ENCODE measurements at regions not wholly inside any gene's neighbourhood (a gene's known extent, or its start where the extent isn't known, plus 50 kb on each side); places are given as distances from the start of the nearest gene placed in this dataset.
A peak's percentile ranks its signal among the peaks of the same experiment; 100 is the strongest.
"Not testable (repeated sequence)": the region's sequence is repeated elsewhere in the genome, so short reads cannot be mapped to it uniquely, and the experiment has no call there.

DNA sequence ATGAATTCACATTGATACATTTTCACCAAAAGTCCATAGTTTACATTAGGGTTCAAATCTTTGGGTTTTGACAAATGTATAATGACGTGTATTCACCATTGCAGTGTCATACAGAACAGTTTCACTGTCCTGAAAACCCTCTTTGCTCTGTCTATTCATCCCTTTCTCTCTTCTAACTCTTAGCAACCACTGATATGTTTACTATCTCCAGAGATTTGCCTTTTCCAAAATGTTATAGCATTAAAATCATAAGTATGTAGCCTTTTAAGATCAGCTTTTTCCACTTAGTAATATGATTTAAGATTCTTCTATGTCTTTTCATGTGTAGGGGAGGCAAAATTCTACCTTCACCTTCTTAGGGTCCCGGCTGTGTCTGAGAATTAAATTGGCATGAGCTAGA, 203.8 kb downstream of the TPRG1 start:
- Histone ChIP-seq H3K27me3 (ENCODE audit: control insufficient read depth, insufficient read depth, low read length) (no peaks in the 10 kb centered on the region), H3K4me3 (ENCODE audit: low read length) (no peak overlapping the region), H3K36me3 (ENCODE audit: control insufficient read depth, insufficient read depth, low read length) (no peaks in the 10 kb centered on the region), H3K9me3 (ENCODE audit: control insufficient read depth, low read depth, low read length) (no peaks in the 10 kb centered on the region), H3K4me1 (ENCODE audit: control insufficient read depth, insufficient read depth, low read length) (no peaks in the 10 kb centered on the region), H3K27ac (ENCODE audit: low read length) (no peak overlapping the region)
- no peak for DNase-seq
- 100% methylated on average over 1 of the region's 2 CpGs for WGBS (ENCODE audit: insufficient coverage, low lambda C conversion rate)

GRCh38 chr3:189383630-189384029, 211.9 kb downstream of the TPRG1 start:
- Histone ChIP-seq H3K27me3 (ENCODE audit: control insufficient read depth, insufficient read depth, low read length) (no peaks in the 10 kb centered on the region), H3K27ac (ENCODE audit: low read length) (no peak overlapping the region), H3K36me3 (ENCODE audit: control insufficient read depth, insufficient read depth, low read length) (no peaks in the 10 kb centered on the region), H3K4me3 (ENCODE audit: low read length) (no peak overlapping the region), H3K9me3 (ENCODE audit: control insufficient read depth, low read depth, low read length) (no peaks in the 10 kb centered on the region), H3K4me1 (ENCODE audit: control insufficient read depth, insufficient read depth, low read length) (no peaks in the 10 kb centered on the region)
- no peak for DNase-seq
- WGBS (ENCODE audit: insufficient coverage, low lambda C conversion rate): no CpG with 5 or more reads among the region's 1 CpG

DNA sequence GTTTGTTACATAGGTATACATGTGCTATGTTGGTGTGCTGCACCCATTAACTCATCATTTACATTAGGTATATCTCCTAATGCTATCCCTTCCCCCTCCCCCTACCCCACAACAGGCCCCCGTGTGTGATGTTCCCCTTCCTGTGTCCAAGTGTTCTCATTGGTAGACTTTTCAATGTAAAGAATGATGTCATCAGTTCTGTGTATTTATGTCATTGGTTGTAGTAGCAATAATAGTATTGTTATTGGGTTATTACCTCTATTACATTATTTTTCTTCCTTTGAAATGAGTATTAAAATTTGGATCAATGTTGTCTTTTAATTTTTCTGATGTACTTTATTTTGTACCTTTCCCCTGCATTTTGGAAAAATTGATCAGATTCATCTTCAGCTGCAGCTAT, 214.1 kb downstream of the TPRG1 start:
- not testable (repeated sequence) for H3K4me1 ChIP-seq (ENCODE audit: control insufficient read depth, insufficient read depth, low read length); H3K27ac ChIP-seq (ENCODE audit: low read length); H3K4me3 ChIP-seq (ENCODE audit: low read length); DNase-seq; H3K9me3 ChIP-seq (ENCODE audit: control insufficient read depth, low read depth, low read length); H3K36me3 ChIP-seq (ENCODE audit: control insufficient read depth, insufficient read depth, low read length); H3K27me3 ChIP-seq (ENCODE audit: control insufficient read depth, insufficient read depth, low read length)
- WGBS (ENCODE audit: insufficient coverage, low lambda C conversion rate): no CpG with 5 or more reads among the region's 1 CpG

- Histone ChIP-seq H3K27ac (ENCODE audit: low read length) (no peak overlapping the region), H3K4me3 (ENCODE audit: low read length) (no peak overlapping the region), H3K9me3 (ENCODE audit: control insufficient read depth, low read depth, low read length) (no peaks in the 10 kb centered on the region), H3K27me3 (ENCODE audit: control insufficient read depth, insufficient read depth, low read length) (no peaks in the 10 kb centered on the region), H3K4me1 (ENCODE audit: control insufficient read depth, insufficient read depth, low read length) (no peaks in the 10 kb centered on the region), H3K36me3 (ENCODE audit: control insufficient read depth, insufficient read depth, low read length) (no peaks in the 10 kb centered on the region)
- DNase-seq: no peak
- WGBS (ENCODE audit: insufficient coverage, low lambda C conversion rate): 90% methylated on average over 2 of the region's 3 CpGs
These were observed 215.0 kb downstream of the TPRG1 start for GRCh38 chr3:189386739-189387138.

- no peaks in the 10 kb centered on the region for H3K9me3 ChIP-seq (ENCODE audit: control insufficient read depth, low read depth, low read length)
- no peak overlapping the region for H3K27ac ChIP-seq (ENCODE audit: low read length)
- peaks cover 11% of the 10 kb centered on the region for H3K4me1 ChIP-seq (ENCODE audit: control insufficient read depth, insufficient read depth, low read length)
- no CpG with 5 or more reads among the region's 4 CpGs for WGBS (ENCODE audit: insufficient coverage, low lambda C conversion rate)
- no peaks in the 10 kb centered on the region for H3K27me3 ChIP-seq (ENCODE audit: control insufficient read depth, insufficient read depth, low read length)
- no peak overlapping the region for H3K4me3 ChIP-seq (ENCODE audit: low read length)
- no peak for DNase-seq
- H3K36me3 ChIP-seq (ENCODE audit: control insufficient read depth, insufficient read depth, low read length): no peaks in the 10 kb centered on the region
These were observed 217.6 kb downstream of the TPRG1 start for GRCh38 chr3:189389346-189389745.

DNA sequence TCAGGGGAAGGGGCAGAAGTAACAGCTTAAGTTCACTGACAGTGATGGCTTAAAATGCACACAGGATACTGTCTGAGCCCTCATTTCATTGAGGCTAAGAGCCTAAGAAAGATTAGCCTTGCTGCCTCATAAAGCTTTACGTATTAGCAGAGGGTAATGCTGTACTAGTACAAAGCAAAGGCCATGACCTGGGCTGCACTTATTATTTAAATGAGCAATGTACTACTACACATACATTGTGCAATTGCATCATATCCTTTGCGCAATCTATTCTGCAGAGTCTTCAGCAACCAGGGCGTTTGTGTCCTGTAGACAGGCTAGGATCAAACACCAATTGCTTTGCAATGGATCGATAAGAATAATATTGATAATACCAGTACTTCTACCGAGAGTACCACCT, 221.8 kb downstream of the TPRG1 start:
- Histone ChIP-seq H3K27me3 (ENCODE audit: control insufficient read depth, insufficient read depth, low read length) (no peaks in the 10 kb centered on the region), H3K9me3 (ENCODE audit: control insufficient read depth, low read depth, low read length) (no peaks in the 10 kb centered on the region), H3K27ac (ENCODE audit: low read length) (peak overlapping the region; percentile 60), H3K4me1 (ENCODE audit: control insufficient read depth, insufficient read depth, low read length) (peaks cover 11% of the 10 kb centered on the region), H3K36me3 (ENCODE audit: control insufficient read depth, insufficient read depth, low read length) (no peaks in the 10 kb centered on the region), H3K4me3 (ENCODE audit: low read length) (no peak overlapping the region)
- DNase-seq: peak; percentile 63 to 76
- no CpG with 5 or more reads among the region's 5 CpGs for WGBS (ENCODE audit: insufficient coverage, low lambda C conversion rate)

DNA sequence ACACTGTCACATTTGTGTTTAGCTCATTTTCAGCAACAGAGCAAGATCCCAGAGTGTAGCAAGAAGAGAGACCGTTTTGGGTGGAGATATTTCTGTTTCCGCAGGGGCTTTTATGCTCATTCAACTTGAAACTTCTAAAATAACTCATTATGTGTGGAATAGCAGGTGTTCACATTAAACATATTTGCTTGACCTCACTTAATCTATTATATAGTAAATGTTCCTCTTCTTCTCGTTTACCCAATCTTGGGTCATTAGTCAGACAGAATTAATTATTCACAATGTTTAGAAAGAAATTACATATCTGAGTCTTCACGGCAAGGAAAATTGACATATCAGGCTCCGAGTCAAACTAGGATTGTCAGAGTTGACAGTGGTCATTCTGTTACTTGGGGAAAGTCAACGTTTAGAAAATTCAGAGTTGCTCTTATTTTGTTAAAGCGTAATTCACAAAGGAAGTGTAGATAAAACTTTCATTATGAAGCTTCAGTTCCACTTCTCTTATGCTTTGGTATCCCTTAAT, 222.9 kb downstream of the TPRG1 start:
- DNase-seq: no peak
- Histone ChIP-seq H3K27ac (ENCODE audit: low read length) (no peak overlapping the region), H3K9me3 (ENCODE audit: control insufficient read depth, low read depth, low read length) (no peaks in the 10 kb centered on the region), H3K4me1 (ENCODE audit: control insufficient read depth, insufficient read depth, low read length) (peaks cover 11% of the 10 kb centered on the region), H3K36me3 (ENCODE audit: control insufficient read depth, insufficient read depth, low read length) (no peaks in the 10 kb centered on the region), H3K4me3 (ENCODE audit: low read length) (no peak overlapping the region), H3K27me3 (ENCODE audit: control insufficient read depth, insufficient read depth, low read length) (no peaks in the 10 kb centered on the region)
- WGBS (ENCODE audit: insufficient coverage, low lambda C conversion rate): 69% methylated on average over 3 of the region's 7 CpGs

- peaks cover 11% of the 10 kb centered on the region for H3K4me1 ChIP-seq (ENCODE audit: control insufficient read depth, insufficient read depth, low read length)
- no peaks in the 10 kb centered on the region for H3K9me3 ChIP-seq (ENCODE audit: control insufficient read depth, low read depth, low read length)
- no peak overlapping the region for H3K27ac ChIP-seq (ENCODE audit: low read length)
- no peaks in the 10 kb centered on the region for H3K36me3 ChIP-seq (ENCODE audit: control insufficient read depth, insufficient read depth, low read length)
- 100% methylated on average over 1 of the region's 3 CpGs for WGBS (ENCODE audit: insufficient coverage, low lambda C conversion rate)
- H3K27me3 ChIP-seq (ENCODE audit: control insufficient read depth, insufficient read depth, low read length): no peaks in the 10 kb centered on the region
- no peak overlapping the region for H3K4me3 ChIP-seq (ENCODE audit: low read length)
- no peak for DNase-seq
These were observed 224.1 kb downstream of the TPRG1 start for GRCh38 chr3:189395825-189396224.

DNA sequence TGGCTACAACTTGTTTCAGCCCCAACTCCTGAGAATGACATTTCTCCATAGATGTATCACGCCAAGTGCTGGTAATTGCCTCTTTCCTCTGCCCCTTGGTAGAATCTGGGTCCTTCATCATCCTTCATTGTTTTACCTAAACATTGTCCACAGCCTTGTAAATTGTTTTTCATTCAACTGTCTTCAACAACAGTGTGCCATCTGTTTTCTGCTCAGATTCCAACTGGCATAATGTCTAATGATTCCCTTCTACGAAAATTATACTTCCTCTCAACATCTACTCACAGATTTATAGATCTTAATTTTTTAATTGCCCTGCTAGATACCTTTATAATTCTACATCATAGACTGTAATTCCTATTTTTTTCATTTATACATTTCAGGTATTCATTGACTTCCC, 226.9 kb downstream of the TPRG1 start:
- Histone ChIP-seq H3K4me1 (ENCODE audit: control insufficient read depth, insufficient read depth, low read length) (no peaks in the 10 kb centered on the region), H3K4me3 (ENCODE audit: low read length) (no peak overlapping the region), H3K27me3 (ENCODE audit: control insufficient read depth, insufficient read depth, low read length) (no peaks in the 10 kb centered on the region), H3K27ac (ENCODE audit: low read length) (no peak overlapping the region), H3K9me3 (ENCODE audit: control insufficient read depth, low read depth, low read length) (no peaks in the 10 kb centered on the region), H3K36me3 (ENCODE audit: control insufficient read depth, insufficient read depth, low read length) (no peaks in the 10 kb centered on the region)
- 90% methylated on average over 1 of the region's 2 CpGs for WGBS (ENCODE audit: insufficient coverage, low lambda C conversion rate)
- no peak for DNase-seq

GRCh38 chr3:189401196-189401595, 229.4 kb downstream of the TPRG1 start:
- no peaks in the 10 kb centered on the region for H3K27me3 ChIP-seq (ENCODE audit: control insufficient read depth, insufficient read depth, low read length)
- H3K9me3 ChIP-seq (ENCODE audit: control insufficient read depth, low read depth, low read length): no peaks in the 10 kb centered on the region

GRCh38 chr3:189403194-189403593, 228.0 kb upstream of the TP63 start:
- no peak overlapping the region for H3K4me3 ChIP-seq (ENCODE audit: low read length)
- no peak overlapping the region for H3K27ac ChIP-seq (ENCODE audit: low read length)
- H3K4me1 ChIP-seq (ENCODE audit: control insufficient read depth, insufficient read depth, low read length): no peaks in the 10 kb centered on the region
- no peaks in the 10 kb centered on the region for H3K36me3 ChIP-seq (ENCODE audit: control insufficient read depth, insufficient read depth, low read length)
- no peaks in the 10 kb centered on the region for H3K9me3 ChIP-seq (ENCODE audit: control insufficient read depth, low read depth, low read length)
- WGBS (ENCODE audit: insufficient coverage, low lambda C conversion rate): 94% methylated on average over 2 of the region's 5 CpGs
- no peaks in the 10 kb centered on the region for H3K27me3 ChIP-seq (ENCODE audit: control insufficient read depth, insufficient read depth, low read length)
- no peak for DNase-seq

More at GRCh38 chr3:189401196-189401595, 229.4 kb downstream of the TPRG1 start:
- no peak for DNase-seq
- Histone ChIP-seq H3K4me1 (ENCODE audit: control insufficient read depth, insufficient read depth, low read length) (no peaks in the 10 kb centered on the region), H3K36me3 (ENCODE audit: control insufficient read depth, insufficient read depth, low read length) (no peaks in the 10 kb centered on the region), H3K27ac (ENCODE audit: low read length) (no peak overlapping the region), H3K4me3 (ENCODE audit: low read length) (no peak overlapping the region)
- no CpG with 5 or more reads among the region's 2 CpGs for WGBS (ENCODE audit: insufficient coverage, low lambda C conversion rate)
